NCI-H2171 (cell line): ENCODE measurements at regions not wholly inside any gene's neighbourhood (a gene's known extent, or its start where the extent isn't known, plus 50 kb on each side); places are given as distances from the start of the nearest gene placed in this dataset.
"Not testable (repeated sequence)": the region's sequence is repeated elsewhere in the genome, so short reads cannot be mapped to it uniquely, and the experiment has no call there.

Source experiments
- DNase-seq: peaks from one replicate; lab custom pipeline; 2025; lab: John Stamatoyannopoulos, UW

DNA sequence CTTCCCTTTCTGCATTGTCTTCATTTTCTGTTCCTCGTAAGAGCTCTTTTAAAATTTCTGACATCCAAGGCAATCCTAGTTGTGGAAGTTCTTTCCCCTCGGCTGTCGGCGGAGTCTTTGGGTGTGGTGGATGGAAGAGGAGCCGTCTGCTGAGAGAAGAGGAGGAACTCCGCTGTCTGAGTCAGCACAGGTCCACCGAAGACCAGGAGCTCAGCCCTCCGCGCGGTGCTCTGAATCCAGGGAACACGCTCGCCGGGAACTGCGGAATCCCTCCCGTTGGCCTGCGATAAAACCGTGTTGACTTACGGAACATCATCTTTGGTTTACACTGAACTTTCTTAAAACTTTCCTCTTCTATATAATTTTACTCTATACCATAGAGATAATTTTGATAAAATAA lies 100.7 kb upstream of the IRX4 start:
- no peak for DNase-seq

GRCh38 chr5:1982561-1982960 lies 99.8 kb upstream of the IRX4 start:
- not testable (repeated sequence) for DNase-seq

- no peak for DNase-seq
Measured at GRCh38 chr5:1975898-1976765, 93.4 kb upstream of the IRX4 start.

- DNase-seq: no peak
Measured at GRCh38 chr5:1975406-1975715, 92.6 kb upstream of the IRX4 start.

GRCh38 chr5:1974501-1975405 lies 92.0 kb upstream of the IRX4 start:
- DNase-seq: no peak

DNA sequence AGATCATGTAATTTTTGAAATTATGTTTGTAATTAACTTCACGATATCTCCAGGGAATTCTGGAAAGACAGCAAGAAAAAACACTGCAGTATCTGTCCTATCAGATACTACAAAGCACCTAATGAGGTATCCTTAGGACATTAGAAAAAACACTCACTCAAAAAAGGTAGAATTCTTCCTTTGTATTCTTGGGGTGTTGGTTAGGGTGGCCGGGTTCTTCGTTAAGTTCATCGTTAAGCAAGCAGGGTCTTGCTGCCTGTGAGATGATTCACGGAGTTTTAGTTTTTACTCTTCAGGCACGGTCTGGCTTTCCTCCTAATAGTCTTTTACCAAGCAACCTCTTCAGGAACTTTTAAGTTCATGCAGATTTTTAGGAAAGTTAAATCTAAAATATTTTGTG lies 91.4 kb upstream of the IRX4 start:
- DNase-seq: no peak

DNA sequence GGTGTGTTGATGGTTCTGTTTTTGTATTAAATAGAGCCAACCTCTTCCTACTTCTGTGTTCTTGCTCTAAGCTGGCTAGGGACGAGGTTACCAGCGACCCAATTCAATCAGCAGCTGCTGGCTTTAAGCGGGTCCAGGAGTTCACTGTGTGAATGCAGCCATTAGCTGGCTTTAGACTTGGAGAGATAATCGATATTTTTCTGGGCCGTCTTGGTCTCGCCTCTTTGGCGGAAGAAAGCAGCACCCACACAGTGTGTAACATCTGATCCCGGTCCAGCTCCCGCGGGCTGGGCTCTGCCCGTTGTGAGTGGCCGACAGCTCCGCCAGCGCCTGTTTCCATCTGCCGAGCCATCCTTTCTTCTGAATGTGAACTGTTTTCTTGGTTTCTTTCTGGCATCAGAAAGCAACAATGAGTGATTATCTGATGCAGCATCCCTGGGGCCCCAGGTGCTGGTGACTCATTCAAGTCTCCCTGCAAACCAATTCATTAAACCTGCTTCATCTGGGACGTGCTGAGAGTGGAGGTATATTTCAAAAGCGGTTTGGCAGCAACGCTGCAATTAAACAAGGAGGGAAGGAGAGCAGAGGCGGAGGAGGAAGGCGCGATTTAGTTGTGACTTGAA lies 90.8 kb upstream of the IRX4 start:
- peak; percentile 62 for DNase-seq

DNA sequence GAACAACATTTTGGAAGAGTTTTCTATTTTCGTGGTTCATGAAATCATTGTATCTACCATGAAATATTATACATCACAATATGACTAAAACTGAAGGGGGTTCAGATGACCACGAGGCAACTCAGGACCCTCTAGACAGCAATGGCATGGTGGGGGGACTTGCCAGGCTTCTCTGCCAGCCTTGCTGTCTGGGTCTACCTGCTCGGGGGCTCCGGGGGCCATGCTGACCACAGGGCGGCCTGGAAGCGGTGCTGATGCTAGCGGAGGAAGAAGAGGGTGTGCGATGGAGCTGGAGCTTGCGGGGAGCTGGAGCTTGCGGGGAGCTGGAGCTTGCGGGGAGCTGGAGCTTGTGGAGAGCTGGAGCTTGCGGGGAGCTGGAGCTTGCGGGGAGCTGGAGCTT lies 89.2 kb upstream of the IRX4 start:
- DNase-seq: no peak

DNA sequence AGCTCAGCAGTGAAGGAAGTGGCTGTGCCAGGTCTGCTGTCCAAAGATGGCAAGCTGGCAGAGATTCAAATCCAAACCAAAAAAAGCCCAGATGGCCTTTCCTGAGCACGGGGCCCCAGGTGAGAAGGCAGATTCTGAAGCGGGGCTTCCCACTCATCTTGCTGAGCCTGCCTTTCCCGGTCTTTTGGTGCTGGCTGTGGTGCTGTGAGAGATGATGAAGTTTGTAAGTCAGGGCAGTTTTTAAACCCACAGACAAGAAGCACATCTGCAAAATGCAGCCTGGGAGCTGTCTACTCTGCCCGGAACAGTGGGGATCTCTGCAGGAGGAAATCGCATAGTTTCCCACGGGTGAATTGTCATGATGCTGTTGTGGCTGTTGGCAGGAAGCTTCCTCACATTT lies 85.0 kb upstream of the IRX4 start:
- no peak for DNase-seq

GRCh38 chr5:1966461-1966860 lies 83.7 kb upstream of the IRX4 start:
- DNase-seq: no peak

DNA sequence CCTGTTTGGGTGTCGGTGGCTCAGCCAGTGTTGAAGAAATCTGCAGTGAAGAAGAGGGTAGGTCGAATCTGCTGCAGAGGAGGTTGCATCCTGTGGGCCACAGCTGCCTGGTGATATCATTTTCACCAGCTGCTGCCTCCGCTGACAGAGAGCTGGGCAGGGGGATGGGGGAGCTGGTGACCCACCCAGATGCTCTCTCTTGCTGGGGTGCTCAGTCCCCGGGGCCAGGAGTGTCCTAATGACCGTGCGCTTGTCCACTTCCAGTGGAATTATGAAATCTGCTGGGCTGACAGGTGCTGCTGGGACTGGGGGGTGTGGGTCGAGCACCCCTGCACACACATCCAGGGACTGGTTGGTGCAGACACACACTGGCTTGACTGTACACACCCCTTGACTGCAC lies 83.2 kb upstream of the IRX4 start:
- no peak for DNase-seq

DNA sequence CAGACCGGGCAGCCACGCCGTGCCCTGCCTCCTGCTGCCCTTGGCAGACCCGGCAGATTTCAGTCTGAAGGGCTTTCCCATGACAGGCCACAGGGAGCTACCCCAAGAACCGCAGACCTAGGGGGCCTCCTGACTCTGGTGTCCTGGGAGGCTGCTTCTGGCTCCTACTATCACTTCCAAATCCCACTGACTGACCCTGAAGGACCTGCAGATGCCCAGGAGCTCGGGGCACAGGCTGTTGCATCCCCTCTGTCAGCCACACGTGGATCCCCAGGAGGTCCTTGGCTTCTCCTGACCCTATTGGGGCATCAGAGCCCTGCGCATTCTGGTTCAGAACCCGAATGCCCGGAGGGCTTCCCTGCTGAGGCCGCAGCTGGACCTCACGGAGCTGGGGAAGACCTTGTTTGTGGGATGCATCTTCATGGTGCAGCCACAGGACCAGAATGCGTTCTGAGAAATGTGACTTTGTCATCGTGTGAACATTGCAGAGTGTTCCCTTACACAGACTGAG lies 81.3 kb upstream of the IRX4 start:
- no peak for DNase-seq

DNA sequence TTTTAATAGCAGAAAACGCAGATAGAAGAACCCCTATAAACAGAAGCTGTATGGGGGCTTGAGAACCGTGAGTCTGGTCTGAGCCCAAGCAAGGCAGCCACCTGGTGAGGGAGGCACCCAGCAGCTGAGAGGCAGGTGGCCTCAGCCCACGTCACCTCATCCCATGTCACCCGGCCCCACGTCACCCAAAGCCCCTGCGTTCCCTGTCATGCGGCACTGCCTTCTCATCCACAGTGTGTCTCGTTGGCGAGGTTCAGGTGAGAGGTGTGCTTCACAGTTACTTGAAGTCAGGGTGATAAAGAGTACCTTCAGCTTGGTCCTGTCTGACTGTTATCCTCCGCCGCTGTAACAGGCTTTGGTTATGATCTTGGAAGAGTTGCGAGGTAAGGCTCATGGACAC lies 80.6 kb upstream of the IRX4 start:
- no peak for DNase-seq

GRCh38 chr5:1962619-1963355 lies 80.1 kb upstream of the IRX4 start:
- no peak for DNase-seq

GRCh38 chr5:1961952-1962595 lies 79.3 kb upstream of the IRX4 start:
- no peak for DNase-seq

DNA sequence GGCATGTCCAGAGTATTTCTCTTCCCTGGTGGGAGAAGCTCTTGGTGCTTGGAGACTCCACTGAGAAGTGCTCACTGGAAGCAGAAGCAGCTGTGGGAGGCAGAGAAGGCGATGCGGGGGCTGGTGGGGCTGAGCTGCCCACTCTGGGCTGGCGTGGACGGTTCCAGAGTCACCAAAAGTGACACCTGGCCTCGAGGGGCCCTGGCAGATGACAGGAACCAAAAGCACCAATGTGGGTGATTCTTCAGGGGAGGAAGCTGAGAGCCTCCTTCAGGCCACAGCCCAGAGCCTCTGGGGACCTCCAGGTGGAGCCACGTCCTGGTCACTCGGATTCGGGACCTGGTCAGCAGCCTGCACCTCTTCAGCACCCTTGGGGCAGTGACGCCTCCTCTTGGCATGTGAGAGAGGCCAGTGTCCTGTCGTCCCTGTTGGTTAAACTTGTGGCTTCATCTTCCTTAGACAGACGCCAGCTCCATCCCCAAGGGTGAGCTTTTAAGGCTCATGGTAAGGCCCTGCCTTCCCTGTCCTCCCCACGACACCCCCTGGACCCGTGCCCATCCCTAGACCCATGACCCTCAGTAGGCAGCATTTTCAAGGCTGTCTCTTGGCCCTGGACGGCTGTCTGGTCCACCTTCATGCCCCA lies 78.7 kb upstream of the IRX4 start:
- no peak for DNase-seq

- DNase-seq: no peak
Measured at GRCh38 chr5:1960595-1961303, 78.0 kb upstream of the IRX4 start.

- no peak for DNase-seq
Measured at GRCh38 chr5:1959725-1960581, 77.2 kb upstream of the IRX4 start.

GRCh38 chr5:1959231-1959630 lies 76.5 kb upstream of the IRX4 start:
- no peak for DNase-seq
